ENCODE measurements at regions not wholly inside any gene's neighbourhood (a gene's known extent, or its start where the extent isn't known, plus 50 kb on each side); places are given as distances from the start of the nearest gene placed in this dataset.

DNA sequence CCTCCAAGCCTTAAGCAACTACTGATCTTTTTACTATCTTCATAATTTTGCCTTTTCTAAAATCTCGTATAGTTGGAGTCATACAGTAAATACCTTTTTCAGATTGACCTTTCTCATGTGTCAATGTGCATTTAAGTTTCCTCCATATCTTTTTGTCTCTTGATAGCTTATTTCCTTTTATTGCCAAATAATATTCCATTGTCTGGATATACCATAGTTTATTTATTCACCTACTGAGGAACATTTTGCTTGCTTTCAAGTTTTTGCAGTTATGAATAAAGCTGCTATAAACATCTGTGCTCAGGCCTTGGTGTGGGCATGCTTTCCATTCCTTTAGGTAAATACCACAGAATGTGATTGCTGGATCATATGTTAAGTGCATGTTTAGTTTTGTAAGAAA lies 161.2 kb upstream of the GNAI1 start:
- no peak overlapping the region for H3K27ac ChIP-seq (ENCODE audit: low read depth, low read length)
- no peaks in the 10 kb centered on the region for H4K20me1 ChIP-seq (ENCODE audit: control insufficient read depth, insufficient read depth, low read depth, low read length)
- H3K27me3 ChIP-seq (ENCODE audit: control insufficient read depth, low read length): no peaks in the 10 kb centered on the region
- no peaks in the 10 kb centered on the region for H3K9me2 ChIP-seq (replicated peaks; ENCODE audit: control insufficient read depth, low read length)
- H3K4me3 ChIP-seq (ENCODE audit: low read length): no peak overlapping the region
- no peaks in the 10 kb centered on the region for H3K79me2 ChIP-seq (ENCODE audit: control insufficient read depth, low read length)
- H3K9me3 ChIP-seq (ENCODE audit: control insufficient read depth, insufficient read depth, low read length): no peaks in the 10 kb centered on the region; the same call in 1 of the 2 replicates
- TF ChIP-seq, protein P1, sequence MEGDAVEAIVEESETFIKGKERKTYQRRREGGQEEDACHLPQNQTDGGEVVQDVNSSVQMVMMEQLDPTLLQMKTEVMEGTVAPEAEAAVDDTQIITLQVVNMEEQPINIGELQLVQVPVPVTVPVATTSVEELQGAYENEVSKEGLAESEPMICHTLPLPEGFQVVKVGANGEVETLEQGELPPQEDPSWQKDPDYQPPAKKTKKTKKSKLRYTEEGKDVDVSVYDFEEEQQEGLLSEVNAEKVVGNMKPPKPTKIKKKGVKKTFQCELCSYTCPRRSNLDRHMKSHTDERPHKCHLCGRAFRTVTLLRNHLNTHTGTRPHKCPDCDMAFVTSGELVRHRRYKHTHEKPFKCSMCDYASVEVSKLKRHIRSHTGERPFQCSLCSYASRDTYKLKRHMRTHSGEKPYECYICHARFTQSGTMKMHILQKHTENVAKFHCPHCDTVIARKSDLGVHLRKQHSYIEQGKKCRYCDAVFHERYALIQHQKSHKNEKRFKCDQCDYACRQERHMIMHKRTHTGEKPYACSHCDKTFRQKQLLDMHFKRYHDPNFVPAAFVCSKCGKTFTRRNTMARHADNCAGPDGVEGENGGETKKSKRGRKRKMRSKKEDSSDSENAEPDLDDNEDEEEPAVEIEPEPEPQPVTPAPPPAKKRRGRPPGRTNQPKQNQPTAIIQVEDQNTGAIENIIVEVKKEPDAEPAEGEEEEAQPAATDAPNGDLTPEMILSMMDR (IDR thresholded peaks at IDR 0.05; ENCODE audit: low read depth, low read length, poor library complexity, severe bottlenecking): no peak
- TF ChIP-seq EZH2phosphoT487 (IDR thresholded peaks at IDR 0.05; ENCODE audit: borderline replicate concordance, low read length): no peak
- no peak overlapping the region for H3K4me2 ChIP-seq (ENCODE audit: low read length)
- no peaks in the 10 kb centered on the region for H3K36me3 ChIP-seq (ENCODE audit: control insufficient read depth, low read length)
- no peaks in the 10 kb centered on the region for H3F3A ChIP-seq (ENCODE audit: control insufficient read depth, insufficient read depth)
- H3K4me1 ChIP-seq (ENCODE audit: control insufficient read depth, low read length): no peaks in the 10 kb centered on the region

DNA sequence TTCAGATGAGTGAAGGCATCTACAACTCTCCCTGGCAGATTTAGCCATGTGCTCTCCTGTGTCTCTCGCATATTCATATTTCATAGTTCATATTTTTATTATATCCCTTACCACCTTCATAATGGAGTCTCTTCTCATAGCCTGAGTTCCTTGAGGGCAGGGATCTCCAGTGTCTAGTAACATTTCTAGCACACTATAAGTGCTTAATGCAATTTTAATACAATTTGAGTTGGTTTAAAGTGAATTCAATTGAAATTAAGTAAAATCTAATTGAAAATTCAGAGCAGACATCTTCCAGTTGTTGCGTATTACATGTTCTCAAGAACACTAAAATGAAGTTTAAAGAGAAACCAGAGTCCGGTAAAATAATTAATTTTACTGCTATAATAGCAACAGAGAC lies 163.6 kb upstream of the GNAI1 start:
- Histone ChIP-seq H3K4me2 (ENCODE audit: low read length) (no peak overlapping the region), H3K4me3 (ENCODE audit: low read length) (no peak overlapping the region), H4K20me1 (ENCODE audit: control insufficient read depth, insufficient read depth, low read depth, low read length) (no peaks in the 10 kb centered on the region), H3K9me3 (ENCODE audit: control insufficient read depth, insufficient read depth, low read length) (no peaks in the 10 kb centered on the region), H3K27me3 (ENCODE audit: control insufficient read depth, low read length) (no peaks in the 10 kb centered on the region), H3F3A (ENCODE audit: control insufficient read depth, insufficient read depth) (no peaks in the 10 kb centered on the region), H3K4me1 (ENCODE audit: control insufficient read depth, low read length) (no peaks in the 10 kb centered on the region), H3K9me2 (replicated peaks; ENCODE audit: control insufficient read depth, low read length) (no peaks in the 10 kb centered on the region), H3K27ac (ENCODE audit: low read depth, low read length) (no peak overlapping the region), H3K79me2 (ENCODE audit: control insufficient read depth, low read length) (no peaks in the 10 kb centered on the region), H3K36me3 (ENCODE audit: control insufficient read depth, low read length) (no peaks in the 10 kb centered on the region)
- TF ChIP-seq, protein P1 (IDR thresholded peaks at IDR 0.05; ENCODE audit: low read depth, low read length, poor library complexity, severe bottlenecking): no peak
- no peak for TF ChIP-seq EZH2phosphoT487 (IDR thresholded peaks at IDR 0.05; ENCODE audit: borderline replicate concordance, low read length)

DNA sequence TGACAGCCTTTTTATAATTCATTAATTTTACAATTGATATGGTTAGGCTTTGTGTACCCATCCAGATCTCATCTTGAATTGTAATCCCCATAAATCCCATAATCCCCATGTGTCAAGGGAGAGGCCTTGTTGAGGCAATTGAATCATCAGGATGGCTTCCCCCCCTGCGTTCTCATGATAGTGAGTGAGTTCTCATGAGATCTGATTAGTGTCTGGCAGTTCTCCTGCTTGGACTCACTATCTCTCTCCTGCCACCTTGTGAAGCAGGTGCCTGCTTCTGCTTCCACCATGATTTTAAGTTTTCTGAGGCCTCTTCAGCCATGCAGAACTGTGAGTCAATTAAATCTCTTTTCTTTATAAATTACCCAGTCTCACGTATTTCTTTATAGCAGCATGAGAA lies 165.7 kb upstream of the GNAI1 start:
- no peaks in the 10 kb centered on the region for H3K9me2 ChIP-seq (replicated peaks; ENCODE audit: control insufficient read depth, low read length)
- H3K27ac ChIP-seq (ENCODE audit: low read depth, low read length): no peak overlapping the region
- H3K4me3 ChIP-seq (ENCODE audit: low read length): no peak overlapping the region
- H3K27me3 ChIP-seq (ENCODE audit: control insufficient read depth, low read length): no peaks in the 10 kb centered on the region
- no peaks in the 10 kb centered on the region for H3K4me1 ChIP-seq (ENCODE audit: control insufficient read depth, low read length)
- H3K4me2 ChIP-seq (ENCODE audit: low read length): no peak overlapping the region
- H3K79me2 ChIP-seq (ENCODE audit: control insufficient read depth, low read length): no peaks in the 10 kb centered on the region
- H3K9me3 ChIP-seq (ENCODE audit: control insufficient read depth, insufficient read depth, low read length): no peaks in the 10 kb centered on the region
- H3F3A ChIP-seq (ENCODE audit: control insufficient read depth, insufficient read depth): no peaks in the 10 kb centered on the region
- no peaks in the 10 kb centered on the region for H3K36me3 ChIP-seq (ENCODE audit: control insufficient read depth, low read length)
- TF ChIP-seq, protein P1 (IDR thresholded peaks at IDR 0.05; ENCODE audit: low read depth, low read length, poor library complexity, severe bottlenecking): no peak
- no peak for TF ChIP-seq EZH2phosphoT487 (IDR thresholded peaks at IDR 0.05; ENCODE audit: borderline replicate concordance, low read length)
- H4K20me1 ChIP-seq (ENCODE audit: control insufficient read depth, insufficient read depth, low read depth, low read length): no peaks in the 10 kb centered on the region
